Activated CD4-positive, alpha-beta T cell treated with anti-CD3 and anti-CD28 coated beads for 36 hours (primary cell): ENCODE measurements at regions not wholly inside any gene's neighbourhood (a gene's known extent, or its start where the extent isn't known, plus 50 kb on each side); places are given as distances from the start of the nearest gene placed in this dataset.

Experiments used
- ATAC-seq: fragments of 200-7000 bp; cut with Tn5 transposase; one replicate; pipeline ENCODE4 v1.10.0; 2021; ENCODE audit warnings: mild to moderate bottlenecking, moderate library complexity
- CTCF ChIA-PET: fragments of 350-600 bp; sonication (Branson Sonifier 250); formaldehyde crosslinking; loops from one replicate; lab custom pipeline; 2021; ENCODE audit warnings: antibody characterized with exemption; lab: Charles Lee
- POLR2A ChIA-PET: fragments of 350-600 bp; sonication (Branson Sonifier 250); formaldehyde crosslinking; loops from one replicate; lab custom pipeline; 2021; ENCODE audit warnings: antibody characterized with exemption, inconsistent platforms; lab: Charles Lee
- DNase-seq: peaks from one replicate; pipeline ENCODE4 v3.0.0-alpha.2; 2020
- H3K27ac Mint-ChIP-seq: one replicate; pipeline ENCODE4 v1.8.0; 2021; ENCODE audit warnings: mixed read lengths
- H3K27me3 Mint-ChIP-seq: one replicate; pipeline ENCODE4 v1.8.0; 2021; ENCODE audit warnings: mixed read lengths
- H3K36me3 Mint-ChIP-seq: one replicate; pipeline ENCODE4 v1.8.0; 2021; ENCODE audit warnings: low read depth, mixed read lengths
- H3K4me1 Mint-ChIP-seq: one replicate; pipeline ENCODE4 v1.8.0; 2021; ENCODE audit warnings: mixed read lengths
- H3K4me3 Mint-ChIP-seq: one replicate; pipeline ENCODE4 v1.8.0; 2021; ENCODE audit warnings: mild to moderate bottlenecking, moderate library complexity, mixed read lengths
- H3K9me3 Mint-ChIP-seq: one replicate; pipeline ENCODE4 v1.8.0; 2021; ENCODE audit warnings: low read depth, mixed read lengths
- intact Hi-C, 2 experiments: fragments of 100-400 bp; cut with DNase I in 1 of 2; cut with micrococcal nuclease in 1 of 2; formaldehyde crosslinking; loops; one replicate each; pipeline versions ENCODE4 v1.14.2 to v1.15.1; 2022 to 2024; cut with DNase I, micrococcal nuclease

DNA sequence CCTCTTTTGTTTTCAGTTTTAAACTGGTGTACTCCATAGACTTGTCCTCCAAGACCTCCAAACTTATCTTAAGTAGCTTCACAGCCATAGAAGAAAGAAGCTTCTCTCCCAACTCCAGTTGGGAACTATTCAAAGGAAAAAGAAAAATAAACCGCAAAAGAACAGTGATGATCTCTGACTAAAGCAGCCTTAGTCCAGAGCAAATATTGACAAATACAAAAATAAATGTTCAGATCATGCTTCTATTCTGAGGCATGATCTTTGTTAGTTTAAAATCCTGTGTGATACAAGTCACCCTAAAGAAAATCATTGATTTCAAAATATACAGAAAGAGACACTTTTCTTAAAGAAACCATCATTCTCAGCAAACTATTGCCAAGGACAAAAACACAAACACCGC lies 373.0 kb upstream of the SMIM30 start:
- no peaks in the 10 kb centered on the region for H3K4me1 Mint-ChIP-seq
- peaks cover 3% of the 10 kb centered on the region for H3K9me3 Mint-ChIP-seq
- intact Hi-C loops, result no loop called here
- no peak overlapping the region for H3K27ac Mint-ChIP-seq
- POLR2A ChIA-PET, result no interaction called here
- DNase-seq, result no peak
- CTCF ChIA-PET, result no interaction called here
- H3K4me3 Mint-ChIP-seq, result no peak overlapping the region
- ATAC-seq, result no peak
- no peaks in the 10 kb centered on the region for H3K36me3 Mint-ChIP-seq
- no peaks in the 10 kb centered on the region for H3K27me3 Mint-ChIP-seq

DNA sequence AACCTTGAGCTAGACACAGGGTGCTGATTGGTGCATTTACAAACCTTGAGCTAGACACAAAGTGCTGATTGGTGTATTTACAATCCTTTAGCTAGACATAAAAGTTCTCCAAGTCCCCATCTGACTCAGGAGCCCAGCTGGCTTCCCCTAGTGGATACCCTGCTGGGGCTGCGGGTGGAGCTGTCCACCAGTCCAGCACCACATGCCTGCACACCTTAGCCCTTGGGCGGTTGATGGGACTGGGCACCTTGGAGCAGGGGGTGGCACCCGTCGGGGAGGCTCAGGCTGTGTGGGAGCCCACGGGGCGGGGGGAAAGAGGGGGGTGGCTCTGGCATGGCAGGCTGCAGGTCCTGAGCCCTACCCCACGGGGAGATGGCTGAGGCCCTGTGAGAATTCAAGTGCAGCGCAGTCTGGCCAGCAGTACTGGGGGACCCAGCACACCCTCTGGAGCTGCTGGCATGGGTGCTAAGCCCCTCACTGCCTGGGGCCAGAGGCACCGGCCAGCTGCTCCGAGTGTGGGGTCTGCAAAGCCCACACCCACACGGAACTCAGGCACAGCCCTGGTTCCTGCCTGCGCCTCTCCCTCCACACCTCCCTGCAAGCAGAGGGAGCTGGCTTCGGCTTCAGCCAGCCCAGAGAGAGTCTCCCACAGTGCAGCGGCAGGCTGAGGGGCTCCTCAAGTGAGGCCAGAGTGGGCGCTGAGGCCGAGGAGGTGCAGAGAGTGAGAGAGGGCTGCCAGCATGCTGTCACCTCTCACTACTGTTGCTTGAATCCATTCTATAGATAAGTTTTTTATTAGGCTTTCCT lies 369.8 kb upstream of the SMIM30 start:
- CTCF ChIA-PET, result no interaction called here

DNA sequence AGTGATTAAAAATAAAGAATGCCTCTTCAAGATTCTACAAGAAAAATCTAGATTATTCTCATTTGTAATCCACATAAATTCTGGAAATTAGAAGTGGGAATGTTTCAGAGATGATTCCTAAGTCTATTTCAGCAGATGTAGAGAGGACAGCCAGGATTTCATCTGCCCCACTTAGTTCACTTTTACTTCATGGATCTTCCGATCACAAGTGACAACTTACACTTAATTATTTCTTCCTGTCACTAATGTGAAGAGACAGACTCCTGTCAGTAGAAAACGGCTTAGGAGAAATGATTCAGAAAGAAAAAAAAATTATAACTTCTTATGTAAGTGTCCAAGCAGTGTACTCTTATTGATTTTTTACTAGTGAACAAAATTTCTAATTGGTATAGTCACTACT lies 368.2 kb upstream of the SMIM30 start:
- no peak overlapping the region for H3K27ac Mint-ChIP-seq
- no peaks in the 10 kb centered on the region for H3K27me3 Mint-ChIP-seq
- ChIA-PET CTCF (interaction anchor here (0.5 kb wide), 1 partner anchor 26 kb away, joined by 3 read pairs; no protein-coding TSS in a partner anchor), POLR2A (no interaction called here)
- peaks cover 3% of the 10 kb centered on the region for H3K9me3 Mint-ChIP-seq
- ATAC-seq, result no peak
- no peaks in the 10 kb centered on the region for H3K36me3 Mint-ChIP-seq
- intact Hi-C loops, result loop anchor here (5.0 kb wide), 1 partner anchor 509 kb away; no protein-coding TSS in a partner anchor
- H3K4me3 Mint-ChIP-seq, result no peak overlapping the region
- DNase-seq, result no peak
- no peaks in the 10 kb centered on the region for H3K4me1 Mint-ChIP-seq

More for the DNA sequence above, 369.8 kb upstream of the SMIM30 start:
- intact Hi-C loops, result loop anchor here (5.0 kb wide), 1 partner anchor 511 kb away; no protein-coding TSS in a partner anchor
- Mint-ChIP-seq H3K4me3 (no peak overlapping the region), H3K27ac (no peak overlapping the region), H3K36me3 (no peaks in the 10 kb centered on the region), H3K4me1 (no peaks in the 10 kb centered on the region), H3K27me3 (no peaks in the 10 kb centered on the region), H3K9me3 (peaks cover 3% of the 10 kb centered on the region)
- DNase-seq (no peak), ATAC-seq (no peak)
- POLR2A ChIA-PET, result no interaction called here

DNA sequence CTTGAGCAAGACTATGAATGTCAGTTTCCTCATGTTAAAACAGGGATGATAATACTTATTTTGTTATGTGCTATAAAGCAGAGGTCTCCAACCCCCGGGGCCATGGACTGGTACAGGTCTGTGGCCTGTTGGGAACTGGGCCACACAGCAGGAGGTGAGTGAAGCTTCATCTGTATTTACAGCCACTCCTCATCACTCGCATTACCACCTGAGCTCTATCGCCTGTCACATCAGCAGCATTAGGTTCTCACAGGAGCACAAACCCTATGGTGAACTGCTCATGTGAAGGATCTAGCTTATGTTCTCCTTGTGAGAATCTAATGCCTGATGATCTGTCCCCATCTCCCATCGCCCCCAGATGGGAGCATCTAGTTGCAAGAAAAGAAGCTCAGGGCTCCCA lies 365.3 kb upstream of the SMIM30 start:
- POLR2A ChIA-PET, result no interaction called here

DNA sequence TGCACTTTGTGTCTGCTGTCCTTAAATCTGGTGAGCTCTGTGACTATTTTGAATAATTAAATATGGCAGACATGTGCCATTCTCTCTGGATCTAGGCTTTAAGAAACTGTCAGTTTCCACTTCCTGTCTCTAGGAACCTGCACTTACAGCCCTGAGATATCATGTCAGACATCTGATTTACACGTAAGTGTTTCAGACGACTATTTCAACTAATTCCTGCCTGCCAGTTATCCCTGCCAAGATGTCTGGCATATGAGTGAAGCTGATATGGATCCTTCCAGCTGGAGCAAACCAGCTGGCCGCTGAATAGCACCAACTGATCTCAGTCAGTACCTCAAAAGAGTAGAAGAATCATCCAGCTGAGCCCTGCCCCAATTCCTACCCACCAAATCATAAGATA lies 362.2 kb upstream of the SMIM30 start:
- Mint-ChIP-seq H3K36me3 (no peaks in the 10 kb centered on the region), H3K9me3 (no peaks in the 10 kb centered on the region), H3K27ac (no peak overlapping the region), H3K4me3 (no peak overlapping the region), H3K4me1 (no peaks in the 10 kb centered on the region), H3K27me3 (no peaks in the 10 kb centered on the region)
- DNase-seq, result no peak
- ATAC-seq, result no peak
- POLR2A ChIA-PET, result no interaction called here
- intact Hi-C loops, result no loop called here
- CTCF ChIA-PET, result interaction anchor here (0.7 kb wide), 1 partner anchor 31 kb away, joined by 3 read pairs; no protein-coding TSS in a partner anchor

More for the DNA sequence above, 365.3 kb upstream of the SMIM30 start:
- intact Hi-C loops, result no loop called here
- Mint-ChIP-seq H3K9me3 (peaks cover 3% of the 10 kb centered on the region), H3K4me1 (no peaks in the 10 kb centered on the region), H3K27ac (no peak overlapping the region), H3K27me3 (no peaks in the 10 kb centered on the region), H3K36me3 (no peaks in the 10 kb centered on the region), H3K4me3 (no peak overlapping the region)
- no peak for ATAC-seq
- DNase-seq, result no peak
- CTCF ChIA-PET, result no interaction called here

DNA sequence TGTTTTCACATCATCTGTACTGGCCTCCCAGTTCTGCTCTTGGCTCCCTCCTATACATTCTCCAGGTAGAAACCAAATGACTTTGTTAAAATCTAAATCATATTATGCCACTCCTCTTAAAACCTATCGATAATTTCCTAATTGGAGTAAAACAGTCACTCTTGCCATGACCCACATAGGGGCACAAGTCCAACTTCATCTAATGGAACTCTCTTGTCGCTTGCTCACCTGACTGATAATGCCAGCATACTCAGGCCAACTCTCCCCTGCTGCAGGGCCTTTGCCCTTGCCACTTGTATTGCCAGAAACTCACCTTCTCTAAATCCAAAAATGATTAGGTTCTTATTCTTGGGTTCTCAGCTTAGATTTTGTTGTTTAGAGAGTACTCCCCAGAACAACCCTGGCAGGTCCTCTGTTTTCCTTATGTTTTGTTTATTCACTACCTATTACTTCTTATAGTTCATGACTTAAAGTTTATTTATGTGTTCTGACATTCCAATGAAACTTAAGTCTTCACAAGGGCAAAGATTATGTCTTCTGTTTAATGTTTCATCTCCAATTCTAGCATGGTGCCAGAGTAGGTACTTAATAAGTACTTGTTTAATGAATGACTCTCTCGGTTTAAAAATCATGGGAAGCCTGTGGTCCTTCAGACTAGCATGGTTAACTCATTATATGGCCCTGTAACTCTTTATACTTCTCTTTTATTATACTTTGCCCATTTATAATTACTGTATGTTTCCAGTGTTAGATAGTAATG lies 345.9 kb upstream of the SMIM30 start:
- no peak overlapping the region for H3K4me3 Mint-ChIP-seq
- no peaks in the 10 kb centered on the region for H3K27me3 Mint-ChIP-seq
- ATAC-seq (no peak), DNase-seq (no peak)
- H3K4me1 Mint-ChIP-seq, result no peaks in the 10 kb centered on the region
- no peak overlapping the region for H3K27ac Mint-ChIP-seq
- ChIA-PET POLR2A (no interaction called here), CTCF (no interaction called here)
- no peaks in the 10 kb centered on the region for H3K36me3 Mint-ChIP-seq
- peaks cover 6% of the 10 kb centered on the region for H3K9me3 Mint-ChIP-seq
- intact Hi-C loops, result no loop called here

DNA sequence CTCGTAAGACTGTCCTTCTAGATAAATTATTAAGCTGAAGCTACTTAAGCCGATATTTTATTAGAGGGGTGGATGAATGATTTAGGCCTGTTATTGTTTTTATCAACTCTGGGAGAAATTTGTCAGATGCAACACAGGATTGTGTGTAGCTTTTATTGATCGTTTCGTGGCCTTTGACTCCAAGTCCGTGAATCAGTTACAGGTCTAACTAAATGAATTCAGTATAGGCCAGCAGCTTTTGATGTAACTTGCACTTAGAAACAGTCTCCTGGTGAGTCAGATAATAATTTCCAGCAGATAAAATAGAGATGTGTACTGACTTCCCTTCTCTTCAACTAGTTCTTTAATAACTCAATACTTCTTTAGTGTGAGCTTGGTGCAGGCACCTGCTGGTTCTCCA lies 341.7 kb upstream of the SMIM30 start:
- Mint-ChIP-seq H3K4me3 (no peak overlapping the region), H3K36me3 (no peaks in the 10 kb centered on the region), H3K9me3 (no peaks in the 10 kb centered on the region), H3K27ac (no peak overlapping the region), H3K27me3 (no peaks in the 10 kb centered on the region), H3K4me1 (no peaks in the 10 kb centered on the region)
- no peak for DNase-seq
- intact Hi-C loops, result no loop called here
- ATAC-seq, result no peak
- ChIA-PET POLR2A (no interaction called here), CTCF (interaction anchor here (0.6 kb wide), 1 partner anchor 87 kb away, joined by 4 read pairs; no protein-coding TSS in a partner anchor)

DNA sequence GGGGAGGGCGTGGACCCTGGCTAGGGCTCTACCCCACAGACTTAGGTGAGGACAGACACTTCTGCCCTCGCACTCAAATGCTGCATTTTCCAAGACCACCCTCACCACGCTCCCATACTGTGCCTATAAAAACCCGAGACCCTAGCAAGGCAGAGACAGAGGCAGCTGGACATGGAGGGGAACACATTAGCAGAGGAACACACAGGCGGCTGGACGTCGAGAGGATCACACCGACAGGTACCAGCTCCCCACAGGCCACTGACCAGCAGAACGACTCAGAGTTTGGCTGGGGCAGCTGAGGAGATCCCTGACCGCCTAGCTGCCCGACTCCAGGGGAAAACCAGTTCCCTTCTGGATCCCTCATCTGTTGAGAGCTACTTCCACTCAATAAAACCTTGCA lies 338.2 kb upstream of the SMIM30 start:
- no peaks in the 10 kb centered on the region for H3K4me1 Mint-ChIP-seq
- CTCF ChIA-PET, result no interaction called here
- intact Hi-C loops, result no loop called here
- H3K27me3 Mint-ChIP-seq, result no peaks in the 10 kb centered on the region
- H3K9me3 Mint-ChIP-seq, result no peaks in the 10 kb centered on the region
- H3K4me3 Mint-ChIP-seq, result no peak overlapping the region
- DNase-seq, result no peak
- no peaks in the 10 kb centered on the region for H3K36me3 Mint-ChIP-seq
- POLR2A ChIA-PET, result no interaction called here
- no peak overlapping the region for H3K27ac Mint-ChIP-seq
- ATAC-seq, result no peak

DNA sequence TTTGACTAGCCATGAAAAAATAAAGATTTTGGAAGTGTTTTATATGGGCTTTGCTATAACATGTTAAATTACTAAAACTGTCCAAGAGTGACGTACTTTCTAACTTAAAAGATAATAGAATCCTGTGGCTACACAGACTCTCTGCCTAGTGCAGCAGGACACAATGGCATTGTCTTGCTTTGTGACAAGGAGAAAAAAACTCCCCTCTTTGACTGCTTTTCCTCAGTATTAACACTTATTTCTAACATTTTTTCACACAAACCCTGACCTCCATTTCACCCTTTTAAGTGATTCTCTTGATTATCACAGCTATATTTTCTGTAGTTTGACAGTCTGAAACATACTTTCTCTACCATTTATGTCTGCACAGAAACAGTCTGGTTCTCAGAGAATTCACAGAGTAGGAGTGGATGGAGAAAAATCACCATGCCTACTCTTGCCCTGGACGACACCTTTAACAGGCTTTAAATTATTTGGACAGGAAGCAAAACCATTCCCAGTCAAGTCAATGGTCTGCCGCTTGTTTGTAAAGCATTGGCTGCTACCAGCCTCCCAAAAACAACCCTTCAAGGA lies 336.3 kb upstream of the SMIM30 start:
- H3K4me3 Mint-ChIP-seq, result no peak overlapping the region

DNA sequence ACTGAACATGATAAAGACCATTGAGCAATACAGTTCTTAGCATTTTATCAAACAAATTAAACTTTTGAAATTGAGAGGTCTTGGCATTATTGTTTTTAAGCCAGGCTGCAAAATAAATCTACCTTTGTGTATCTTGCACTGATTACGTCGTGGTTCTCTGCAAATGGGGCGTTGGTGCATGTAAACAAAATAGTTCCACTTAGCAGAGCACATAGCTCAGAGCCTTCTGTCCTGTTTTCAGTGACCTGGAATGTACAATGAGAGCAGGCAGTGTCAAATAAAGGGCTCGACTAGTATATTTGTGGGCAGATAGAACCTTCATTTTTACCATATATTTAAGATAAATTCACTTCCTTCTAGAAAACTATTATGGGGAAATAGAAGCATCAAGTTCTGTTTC lies 333.9 kb upstream of the SMIM30 start:
- Mint-ChIP-seq H3K9me3 (no peaks in the 10 kb centered on the region), H3K27ac (no peak overlapping the region), H3K36me3 (no peaks in the 10 kb centered on the region), H3K4me1 (no peaks in the 10 kb centered on the region), H3K4me3 (no peak overlapping the region), H3K27me3 (no peaks in the 10 kb centered on the region)
- DNase-seq (no peak), ATAC-seq (no peak)
- intact Hi-C loops, result no loop called here
- CTCF ChIA-PET, result interaction anchor here (0.9 kb wide), 1 partner anchor 22 kb away, joined by 3 read pairs; no protein-coding TSS in a partner anchor
- POLR2A ChIA-PET, result no interaction called here

More for the DNA sequence above, 336.3 kb upstream of the SMIM30 start:
- Mint-ChIP-seq H3K9me3 (no peaks in the 10 kb centered on the region), H3K4me1 (no peaks in the 10 kb centered on the region), H3K27me3 (no peaks in the 10 kb centered on the region), H3K27ac (no peak overlapping the region), H3K36me3 (no peaks in the 10 kb centered on the region)
- DNase-seq, result no peak
- ChIA-PET POLR2A (no interaction called here), CTCF (no interaction called here)
- intact Hi-C loops, result no loop called here
- ATAC-seq, result no peak

DNA sequence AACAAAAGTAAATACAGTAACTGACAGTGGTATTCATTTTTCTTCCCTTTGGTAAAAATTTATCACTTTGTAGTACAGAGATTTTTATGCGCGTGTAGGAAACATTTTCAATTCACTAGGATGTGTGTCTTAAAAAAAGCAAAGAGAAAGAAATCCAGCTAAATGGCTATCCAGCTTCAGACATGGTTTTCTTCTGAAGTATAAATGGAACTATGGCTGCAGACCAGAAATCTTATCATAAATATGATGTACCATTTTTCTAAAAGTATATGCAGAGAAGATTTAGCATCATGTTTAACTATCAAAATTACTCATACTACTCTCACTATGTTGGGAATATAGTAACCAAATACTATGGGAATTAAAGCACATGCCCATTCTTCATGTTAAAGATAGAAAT lies 328.4 kb upstream of the SMIM30 start:
- CTCF ChIA-PET, result no interaction called here
- no peak overlapping the region for H3K4me3 Mint-ChIP-seq

More for the DNA sequence above, 328.4 kb upstream of the SMIM30 start:
- intact Hi-C loops, result no loop called here
- ATAC-seq (no peak), DNase-seq (no peak)
- H3K27ac Mint-ChIP-seq, result no peak overlapping the region
- no peaks in the 10 kb centered on the region for H3K4me1 Mint-ChIP-seq
- peaks cover 2% of the 10 kb centered on the region for H3K27me3 Mint-ChIP-seq
- POLR2A ChIA-PET, result no interaction called here
- no peaks in the 10 kb centered on the region for H3K9me3 Mint-ChIP-seq
- H3K36me3 Mint-ChIP-seq, result no peaks in the 10 kb centered on the region
